ENCODE measurements at regions not wholly inside any gene's neighbourhood (a gene's known extent, or its start where the extent isn't known, plus 50 kb on each side); places are given as distances from the start of the nearest gene placed in this dataset.

GRCh38 chr11:109120341-109120740, 301.6 kb upstream of the C11orf87 start:
- 82 to 93% methylated on average over 3 of the region's 3 CpGs for WGBS, 2 donors (ENCODE audit: low coverage in 1 of 2)
- no peaks in the 10 kb centered on the region for H3K4me1 ChIP-seq
- DNase-seq: no peak
- TF ChIP-seq POLR2AphosphoS5 (IDR thresholded peaks at IDR 0.05): no peak
- no peak for TF ChIP-seq EP300 (IDR thresholded peaks at IDR 0.05; ENCODE audit: low read depth)
- H3K36me3 ChIP-seq: no peaks in the 10 kb centered on the region
- intact Hi-C loops (cut with DNase I; ENCODE audit: low total_unique reads): no loop called here
- no peak overlapping the region for H3K27ac ChIP-seq
- H3K27me3 ChIP-seq: no peaks in the 10 kb centered on the region
- H3K4me3 ChIP-seq: no peak overlapping the region
- in situ Hi-C loops (cut with MboI; ENCODE audit: low pct_ligation_motif_present in 1 of 4, low pct_unique_long_range_greater_than_20kb in 1 of 4, low sequenced_read_pairs in 3 of 4): no loop called here
- H3K9me3 ChIP-seq: no peaks in the 10 kb centered on the region

- no peak for DNase-seq
- no peak overlapping the region for H3K27ac ChIP-seq
- intact Hi-C loops (cut with DNase I; ENCODE audit: low total_unique reads) (no loop called here), in situ Hi-C loops (cut with MboI; ENCODE audit: low pct_ligation_motif_present in 1 of 4, low pct_unique_long_range_greater_than_20kb in 1 of 4, low sequenced_read_pairs in 3 of 4) (no loop called here)
- H3K4me1 ChIP-seq: no peaks in the 10 kb centered on the region
- no peaks in the 10 kb centered on the region for H3K36me3 ChIP-seq
- H3K27me3 ChIP-seq: no peaks in the 10 kb centered on the region
- 80 to 87% methylated on average over 4 to 5 of the region's 5 CpGs for WGBS, 2 donors (ENCODE audit: low coverage in 1 of 2)
- TF ChIP-seq POLR2AphosphoS5 (IDR thresholded peaks at IDR 0.05) (no peak), POLR2A (IDR thresholded peaks at IDR 0.05) (no peak), EP300 (IDR thresholded peaks at IDR 0.05; ENCODE audit: low read depth) (no peak), CTCF (IDR thresholded peaks at IDR 0.05) (no peak)
- H3K4me3 ChIP-seq: no peak overlapping the region
- no peaks in the 10 kb centered on the region for H3K9me3 ChIP-seq
These were observed 300.6 kb upstream of the C11orf87 start for GRCh38 chr11:109121173-109121932.

- no peak for DNase-seq
- Histone ChIP-seq H3K4me3 (no peak overlapping the region), H3K27me3 (no peaks in the 10 kb centered on the region), H3K4me1 (no peaks in the 10 kb centered on the region), H3K36me3 (no peaks in the 10 kb centered on the region), H3K9me3 (no peaks in the 10 kb centered on the region), H3K27ac (no peak overlapping the region)
- intact Hi-C loops (cut with DNase I; ENCODE audit: low total_unique reads) (no loop called here), in situ Hi-C loops (cut with MboI; ENCODE audit: low pct_ligation_motif_present in 1 of 4, low pct_unique_long_range_greater_than_20kb in 1 of 4, low sequenced_read_pairs in 3 of 4) (no loop called here)
- TF ChIP-seq CTCF (IDR thresholded peaks at IDR 0.05): no peak
- no peak for TF ChIP-seq EP300 (IDR thresholded peaks at IDR 0.05; ENCODE audit: low read depth)
- TF ChIP-seq POLR2A (IDR thresholded peaks at IDR 0.05): no peak
- no peak for TF ChIP-seq POLR2AphosphoS5 (IDR thresholded peaks at IDR 0.05)
- 66 to 76% methylated on average over 6 to 11 of the region's 11 CpGs for WGBS, 2 donors (ENCODE audit: low coverage in 1 of 2)
These were observed 297.9 kb upstream of the C11orf87 start for GRCh38 chr11:109123816-109124787.

GRCh38 chr11:109130910-109131309, 291.1 kb upstream of the C11orf87 start:
- Histone ChIP-seq H3K4me3 (no peak overlapping the region), H3K27me3 (no peaks in the 10 kb centered on the region), H3K9me3 (no peaks in the 10 kb centered on the region), H3K4me1 (no peaks in the 10 kb centered on the region), H3K36me3 (no peaks in the 10 kb centered on the region), H3K27ac (no peak overlapping the region)
- intact Hi-C loops (cut with DNase I; ENCODE audit: low total_unique reads): no loop called here
- TF ChIP-seq POLR2AphosphoS5 (IDR thresholded peaks at IDR 0.05): no peak
- TF ChIP-seq POLR2A (IDR thresholded peaks at IDR 0.05): no peak
- no peak for TF ChIP-seq CTCF (IDR thresholded peaks at IDR 0.05)
- no peak for TF ChIP-seq EP300 (IDR thresholded peaks at IDR 0.05; ENCODE audit: low read depth)
- in situ Hi-C loops (cut with MboI; ENCODE audit: low pct_ligation_motif_present in 1 of 4, low pct_unique_long_range_greater_than_20kb in 1 of 4, low sequenced_read_pairs in 3 of 4): no loop called here
- WGBS, 2 donors (ENCODE audit: low coverage in 1 of 2): 20% methylated on average over 1 of the region's 1 CpG; no CpG with 5 or more reads in 1 of the 2 donors
- no peak for DNase-seq

All from transverse colon (tissue), 4 donors.